ENCODE measurements at regions not wholly inside any gene's neighbourhood (a gene's known extent, or its start where the extent isn't known, plus 50 kb on each side); places are given as distances from the start of the nearest gene placed in this dataset.

GRCh38 chr2:220185766-220186305 is 558.4 kb downstream of the SLC4A3 start:
- no peak for DNase-seq

DNA sequence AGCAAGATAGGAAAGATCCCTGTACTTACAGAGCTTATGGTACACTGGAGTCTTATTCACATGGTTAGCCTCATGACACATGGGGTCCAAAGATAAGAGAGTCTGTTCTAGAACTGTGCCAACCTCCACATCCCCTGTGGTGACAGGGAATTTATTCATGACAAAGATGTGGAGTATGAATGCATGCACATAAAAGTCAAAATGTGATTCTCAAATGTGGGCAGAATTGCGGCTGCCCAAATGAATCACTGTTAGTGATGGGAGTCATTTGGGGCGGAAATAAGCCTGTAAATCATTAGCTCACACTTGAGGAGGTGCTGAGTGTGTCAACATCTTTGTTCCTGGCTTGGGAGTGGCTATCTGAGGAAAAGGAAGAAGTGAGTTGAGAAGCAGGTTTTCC is 560.6 kb downstream of the SLC4A3 start:
- no peak for DNase-seq

DNA sequence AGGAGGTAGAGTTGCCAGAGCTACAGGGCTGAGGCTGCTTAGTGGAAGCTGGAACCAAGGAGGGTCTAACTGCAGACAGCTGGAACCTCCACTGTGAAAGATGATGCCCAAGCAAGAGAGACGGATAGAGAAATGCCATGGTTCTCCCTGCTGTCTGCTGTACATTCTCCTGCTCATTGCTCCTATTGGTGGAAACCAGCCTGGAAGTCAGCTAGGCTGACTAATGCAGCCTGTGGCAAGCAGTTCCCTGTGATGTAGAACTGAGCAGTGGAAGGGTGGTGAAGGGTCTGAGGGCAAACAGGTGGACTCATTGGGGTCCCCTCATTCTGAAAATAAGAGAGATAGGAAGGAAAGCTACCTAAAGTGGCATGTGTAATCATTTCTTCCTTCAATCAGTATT is 563.6 kb downstream of the SLC4A3 start:
- no peak for DNase-seq

DNA sequence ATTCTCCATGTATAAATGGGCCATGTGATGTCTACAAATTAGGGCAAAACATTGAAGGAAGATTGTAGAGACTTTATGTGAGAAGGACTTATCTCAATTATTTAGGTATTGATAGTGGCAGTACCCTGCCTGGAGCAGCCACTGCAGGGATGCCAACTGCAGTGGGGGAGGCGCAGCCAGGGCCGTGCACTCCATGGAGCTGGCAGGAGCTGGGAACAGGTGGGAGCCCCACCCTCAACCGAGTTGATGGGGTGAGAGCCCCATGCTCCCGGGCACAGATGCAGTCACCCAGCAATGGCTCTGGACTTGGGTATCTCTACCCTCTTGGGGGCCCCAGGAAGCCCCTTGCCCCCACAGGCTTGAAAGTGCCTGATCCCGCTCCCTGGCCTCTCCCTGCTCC is 564.3 kb downstream of the SLC4A3 start:
- DNase-seq: no peak

- no peak for DNase-seq
Measured at GRCh38 chr2:220192994-220193753, 565.7 kb downstream of the SLC4A3 start.

DNA sequence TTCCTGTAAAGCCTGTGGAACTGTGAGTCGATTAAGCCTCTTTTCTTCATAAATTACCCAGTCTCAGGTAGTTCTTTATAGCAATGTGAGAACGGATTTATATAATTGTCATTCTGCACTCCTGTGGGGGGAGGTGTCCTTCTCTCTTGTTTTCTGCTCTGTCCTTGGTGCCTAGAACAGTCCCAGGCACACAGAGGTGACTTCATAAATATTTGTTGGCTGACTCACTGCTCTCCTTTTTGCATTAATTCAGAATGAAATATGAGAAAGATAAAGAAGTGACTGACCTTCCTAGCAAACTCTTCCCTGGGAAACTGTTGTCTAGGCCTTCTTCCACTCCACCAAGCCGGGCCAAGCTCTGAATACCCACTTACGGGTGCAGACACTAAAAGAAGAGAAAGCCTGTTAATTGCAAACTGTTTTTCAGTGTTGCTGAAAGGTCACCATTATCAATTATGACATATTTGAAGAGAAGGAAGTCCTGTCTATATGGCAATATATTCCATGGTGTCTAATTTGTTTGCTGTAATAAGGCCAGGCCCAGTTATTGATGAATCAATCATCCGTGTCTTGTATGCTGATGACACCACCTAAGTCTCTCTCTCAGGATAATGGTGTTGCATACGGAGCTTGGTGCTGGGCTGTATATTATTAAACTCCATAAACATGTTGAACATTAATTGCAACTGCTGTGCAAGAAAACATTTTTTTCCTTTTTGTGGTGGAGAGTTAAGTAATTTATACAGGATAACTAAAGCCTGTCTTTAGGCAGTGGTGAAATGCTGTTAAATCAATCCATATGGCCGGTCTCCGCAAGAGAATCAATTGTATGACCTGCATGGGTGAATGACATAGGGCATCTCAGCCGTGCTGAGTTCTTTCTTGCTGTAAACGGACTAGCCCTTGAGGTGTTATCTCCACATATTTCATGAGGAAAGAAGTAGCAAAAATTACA is 567.5 kb downstream of the SLC4A3 start:
- no peak for DNase-seq

- DNase-seq: no peak
Measured at GRCh38 chr2:220198896-220199295, 571.5 kb downstream of the SLC4A3 start.

DNA sequence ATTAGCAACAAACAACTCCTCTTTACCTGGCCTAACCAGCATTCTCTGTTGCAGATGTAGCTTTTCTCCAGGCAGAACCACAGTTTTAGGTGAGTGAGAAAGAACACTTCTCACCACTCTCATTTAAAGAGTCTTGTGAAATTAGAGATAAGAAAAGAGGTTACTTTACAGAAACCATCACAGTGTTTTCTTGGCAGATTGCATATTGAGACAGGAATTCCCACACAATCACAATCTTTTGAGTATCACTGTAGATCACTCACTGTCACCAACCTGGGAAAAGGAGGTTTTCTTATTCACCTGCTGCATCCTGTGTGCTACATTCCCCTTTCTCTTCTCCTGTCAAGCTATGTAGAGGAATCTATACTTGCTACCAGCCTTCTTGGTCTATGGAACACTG is 574.6 kb downstream of the SLC4A3 start:
- no peak for DNase-seq

- no peak for DNase-seq
Measured at GRCh38 chr2:220209093-220209492, 581.7 kb downstream of the SLC4A3 start.

DNA sequence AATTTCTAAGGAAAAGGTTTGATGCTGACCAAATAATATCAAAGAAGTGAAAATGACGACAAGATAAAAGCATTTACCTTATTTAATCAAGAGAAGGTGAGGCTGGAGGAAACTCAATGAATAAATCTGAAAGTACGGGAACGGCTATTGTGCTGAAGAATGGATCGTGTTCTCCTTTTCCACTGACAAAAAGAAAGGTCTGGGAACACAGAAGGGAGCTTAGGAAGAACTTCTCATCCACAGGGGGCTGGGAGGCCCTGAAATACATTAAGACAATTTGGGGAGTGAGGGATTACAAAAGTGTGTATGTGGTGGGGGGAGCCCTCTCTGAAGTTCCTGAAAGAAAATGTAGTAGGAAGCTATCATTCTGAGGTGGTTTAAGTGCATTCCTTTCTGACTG is 582.3 kb downstream of the SLC4A3 start:
- no peak for DNase-seq

DNA sequence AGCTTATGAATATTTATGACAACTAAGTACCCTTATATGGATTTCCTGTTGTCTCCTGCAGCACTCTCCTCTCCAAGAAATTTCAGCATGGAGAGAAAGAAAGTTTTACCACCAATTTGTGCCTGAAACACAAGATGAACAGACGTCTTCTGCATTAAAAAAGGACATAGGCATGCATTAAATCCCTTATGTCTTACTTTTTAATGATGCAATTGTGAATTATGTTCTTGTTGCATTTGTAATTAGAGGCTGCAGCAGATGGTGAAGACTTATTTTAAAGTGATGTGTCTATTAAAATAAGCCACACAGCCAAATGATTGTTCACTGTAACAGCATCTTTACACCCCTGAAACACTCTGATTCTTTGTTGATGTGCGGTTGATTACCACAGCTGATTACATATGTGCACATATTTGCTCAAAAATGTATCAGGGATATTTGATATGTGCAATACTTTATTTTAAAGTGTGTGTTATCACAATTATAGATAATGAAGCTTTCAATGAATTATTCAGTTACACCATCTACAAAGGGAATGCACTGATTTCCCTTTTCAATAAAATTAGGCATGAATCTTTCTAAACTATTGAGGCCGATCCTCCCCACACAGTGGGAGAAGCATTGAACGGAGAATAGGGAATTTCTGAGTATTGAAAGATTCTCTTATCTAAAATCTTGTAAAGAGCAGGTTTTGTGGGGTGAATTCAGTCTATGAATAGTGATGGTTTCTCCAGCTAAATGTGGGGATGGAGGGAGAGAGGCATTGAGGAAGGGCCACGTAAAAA is 585.1 kb downstream of the SLC4A3 start:
- DNase-seq: no peak

GRCh38 chr2:220215785-220216184 is 588.4 kb downstream of the SLC4A3 start:
- DNase-seq: no peak

DNA sequence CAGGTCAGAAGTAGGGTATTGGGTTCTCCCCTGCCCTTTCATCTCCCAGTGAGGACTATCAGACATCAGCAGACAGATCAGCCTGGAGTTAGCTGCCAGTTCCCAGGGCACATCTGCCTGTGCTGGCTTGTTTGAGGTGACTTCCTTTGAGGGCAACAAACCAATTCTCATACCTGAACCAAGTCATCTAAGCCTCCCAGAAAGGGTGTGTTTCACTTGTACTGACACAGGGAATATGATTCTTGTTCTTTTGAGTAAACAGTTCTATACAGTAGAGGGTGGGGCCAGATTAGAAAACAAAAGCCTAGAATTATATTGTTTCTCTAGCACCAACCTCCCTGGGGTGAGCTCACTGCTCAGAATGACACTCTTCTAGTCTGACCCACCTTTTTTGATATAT is 591.9 kb downstream of the SLC4A3 start:
- DNase-seq: no peak

DNA sequence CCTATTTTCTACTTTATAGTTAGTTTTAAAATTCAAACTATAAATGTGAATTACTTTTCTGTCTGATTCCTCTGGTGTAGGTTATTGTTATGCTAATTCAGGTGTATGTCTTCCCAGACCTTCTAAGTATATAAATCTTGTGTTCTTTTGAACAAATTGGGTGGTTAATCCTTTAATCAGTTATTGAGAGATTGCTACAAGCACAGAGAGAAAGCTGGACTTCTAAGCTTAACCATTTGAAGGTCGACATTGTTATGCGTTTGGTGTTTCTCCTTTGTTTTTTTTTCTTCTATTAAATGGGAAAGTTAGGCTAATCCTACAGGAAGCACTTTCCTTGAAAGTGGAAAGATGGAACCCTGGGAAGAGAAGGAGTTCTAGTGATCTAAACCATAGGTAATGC is 592.6 kb downstream of the SLC4A3 start:
- DNase-seq: no peak

GRCh38 chr2:220221992-220222391 is 594.6 kb downstream of the SLC4A3 start:
- no peak for DNase-seq

DNA sequence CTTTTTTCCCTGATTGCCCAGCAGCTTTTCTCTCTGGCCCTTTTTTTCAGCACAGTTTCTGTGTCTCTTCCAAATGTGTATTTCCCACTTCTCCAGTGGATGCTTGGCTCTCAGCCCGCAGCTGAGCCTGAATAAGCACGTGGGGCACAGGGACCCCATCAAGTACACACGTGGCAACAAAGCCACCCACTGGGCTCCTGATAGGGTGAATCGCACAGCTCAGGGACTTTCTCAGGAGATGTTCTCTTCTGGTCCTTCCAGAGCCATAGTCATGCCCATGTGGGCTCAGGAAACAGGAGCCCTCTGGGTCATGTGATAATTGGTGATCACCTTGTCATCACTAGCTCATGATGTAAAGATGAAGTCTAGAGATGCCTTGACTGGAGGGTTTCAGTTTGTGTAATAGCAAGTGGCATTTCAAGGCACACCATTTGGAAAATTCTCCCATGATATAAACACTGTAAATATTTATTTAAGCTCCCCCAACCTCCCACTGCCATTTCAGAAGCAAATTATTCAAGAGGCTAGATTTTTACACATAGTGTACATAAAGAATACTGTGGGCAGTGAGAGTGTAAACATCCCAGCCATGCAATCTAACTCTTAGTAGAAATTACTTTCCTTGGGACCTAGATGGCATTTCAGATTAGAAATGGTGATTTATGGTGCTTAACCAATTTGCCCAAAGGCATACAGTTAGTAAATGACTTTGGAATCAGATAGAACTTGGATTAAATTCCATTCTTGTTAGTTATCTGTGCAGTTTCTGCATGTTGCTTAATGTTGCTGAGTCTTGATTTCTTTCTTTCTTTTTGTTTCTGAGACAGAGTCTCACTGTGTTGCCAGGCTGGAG is 597.5 kb downstream of the SLC4A3 start:
- DNase-seq: no peak

DNA sequence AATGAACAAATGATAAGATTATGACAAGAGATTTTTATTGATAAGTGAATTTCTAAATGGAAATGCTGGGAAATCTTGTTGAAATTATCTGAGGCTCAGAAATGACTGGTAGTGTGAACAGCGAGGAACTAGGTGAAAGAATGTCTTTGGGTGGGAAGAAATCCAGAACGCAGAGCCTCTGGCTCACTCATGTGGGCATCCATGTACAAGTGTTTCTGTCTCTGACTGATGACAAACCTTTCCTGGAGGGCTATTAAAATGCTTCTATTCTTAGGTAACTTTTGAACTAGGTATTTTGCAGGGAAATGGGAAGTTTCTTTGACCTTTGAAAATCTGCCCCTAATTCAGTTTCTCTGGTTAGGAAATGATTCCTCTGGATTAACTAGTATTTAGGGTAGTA is 598.6 kb downstream of the SLC4A3 start:
- no peak for DNase-seq

GRCh38 chr2:220226546-220226945 is 599.1 kb downstream of the SLC4A3 start:
- no peak for DNase-seq

GRCh38 chr2:220227266-220227920 is 600.0 kb downstream of the SLC4A3 start:
- DNase-seq: no peak

DNA sequence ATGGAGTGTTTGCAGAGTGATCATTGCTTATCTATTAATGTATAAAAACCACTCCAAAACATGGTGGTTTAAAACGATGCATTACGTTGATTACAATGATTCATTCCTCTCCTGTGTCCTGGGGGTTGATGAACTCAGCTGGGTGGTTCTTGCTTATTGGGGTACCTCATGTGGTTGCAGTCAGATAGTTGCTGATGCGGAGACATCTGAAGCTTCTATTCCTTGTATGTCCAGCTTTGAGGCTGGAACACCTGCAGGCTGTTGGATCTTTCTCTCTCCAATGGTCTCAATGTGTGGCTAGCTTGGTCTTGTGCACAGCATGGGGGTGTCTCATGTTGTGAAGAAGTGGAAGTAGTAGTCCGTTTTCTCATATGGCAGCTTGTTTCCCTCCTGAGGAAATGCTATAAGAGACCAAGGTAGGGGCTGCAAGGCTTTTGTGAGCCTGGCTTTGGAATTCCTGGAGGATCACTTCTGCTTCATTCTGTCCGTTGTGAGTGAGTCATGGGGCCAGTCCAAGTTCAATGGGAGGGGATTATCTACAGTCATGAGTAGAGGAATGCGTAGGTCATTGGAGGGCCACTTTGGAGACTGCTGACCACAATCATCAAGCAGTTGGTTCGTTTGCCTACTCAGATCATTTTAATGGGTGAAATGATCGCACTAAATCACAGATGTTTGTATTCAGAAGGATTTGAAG is 601.0 kb downstream of the SLC4A3 start:
- DNase-seq: no peak

DNA sequence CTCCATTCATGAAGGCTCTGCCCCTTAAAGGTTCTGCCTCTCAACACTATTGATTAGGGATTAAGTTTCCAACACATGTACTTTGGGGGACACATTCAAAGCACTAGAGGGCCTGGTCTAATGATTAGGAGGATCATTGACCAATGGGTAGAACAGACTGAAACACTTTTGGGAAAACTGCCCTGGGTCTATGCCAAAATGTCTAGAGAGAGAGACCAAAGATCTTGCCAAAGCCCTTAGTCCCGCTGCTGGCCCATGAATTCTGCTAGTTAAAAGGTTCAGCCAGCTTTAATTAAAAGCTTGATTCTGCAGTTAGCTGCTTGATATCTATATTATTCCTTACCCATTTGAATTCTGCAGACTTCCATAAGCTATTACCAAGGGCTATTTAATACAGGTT is 613.2 kb downstream of the SLC4A3 start:
- no peak for DNase-seq

All from activated T-cell treated with anti-CD3 and anti-CD28 coated beads, Interleukin-2, amount 50 U/mL, for 1 hour (primary cell).